Liver (tissue), 3 donors: ENCODE measurements at regions not wholly inside any gene's neighbourhood (a gene's known extent, or its start where the extent isn't known, plus 50 kb on each side); places are given as distances from the start of the nearest gene placed in this dataset.

Source experiments
- CTCF ChIP-seq: fragments of 150-350 bp; IDR thresholded peaks from 2 replicates; pipeline ENCODE4 v1.5.1; 2017; ENCODE audit warnings: improper control_type of control experiment, low read depth, low read length; ENCODE audit not compliant: missing input control
- EGR1 ChIP-seq, 2 donors: IDR thresholded peaks; 2 replicates each; pipeline ENCODE4 v1.6.1; 2016 to 2018; ENCODE audit warnings: antibody characterized with exemption in 2 of 2, low read depth in 2 of 2
- FOXA1 ChIP-seq: IDR thresholded peaks from 2 replicates; pipeline ENCODE4 v1.6.1; 2016; ENCODE audit warnings: antibody characterized with exemption
- GABPA ChIP-seq, 2 donors: IDR thresholded peaks in 1 of 2; conservative IDR thresholded peaks in 1 of 2; 2 replicates each; pipeline ENCODE4 v1.6.1; 2016; ENCODE audit warnings: antibody characterized with exemption in 2 of 2, mild to moderate bottlenecking in 1 of 2, moderate library complexity in 1 of 2
- HNF4A ChIP-seq, 2 donors: conservative IDR thresholded peaks; 2 replicates each; pipeline ENCODE4 v1.6.1; 2016; ENCODE audit warnings: antibody characterized with exemption in 2 of 2, mild to moderate bottlenecking in 2 of 2
- HNF4G ChIP-seq: IDR thresholded peaks from 2 replicates; pipeline ENCODE4 v1.6.1; 2016; ENCODE audit warnings: antibody characterized with exemption
- JUND ChIP-seq, 2 donors: IDR thresholded peaks; 2 replicates each; pipeline ENCODE4 v1.6.1; 2016; ENCODE audit warnings: antibody characterized with exemption in 2 of 2
- RAD21 ChIP-seq, 2 donors: IDR thresholded peaks; 2 replicates each; pipeline ENCODE4 v1.6.1; 2016; ENCODE audit warnings: antibody characterized with exemption in 2 of 2, mild to moderate bottlenecking in 2 of 2
- REST ChIP-seq: IDR thresholded peaks from 2 replicates; pipeline ENCODE4 v1.6.1; 2016; ENCODE audit warnings: antibody characterized with exemption, mild to moderate bottlenecking
- SP1 ChIP-seq: IDR thresholded peaks from 2 replicates; pipeline ENCODE4 v1.6.1; 2018; ENCODE audit warnings: antibody characterized with exemption, mild to moderate bottlenecking
- TAF1 ChIP-seq: conservative IDR thresholded peaks from 2 replicates; pipeline ENCODE4 v1.6.1; 2016; ENCODE audit warnings: antibody characterized with exemption, mild to moderate bottlenecking
- YY1 ChIP-seq: IDR thresholded peaks from 2 replicates; pipeline ENCODE4 v1.6.1; 2016; ENCODE audit warnings: antibody characterized with exemption, mild to moderate bottlenecking
- TF ChIP-seq, protein P1 (sequence below): IDR thresholded peaks from 2 replicates; pipeline ENCODE4 v1.6.1; 2016; ENCODE audit warnings: antibody characterized with exemption
- TF ChIP-seq, protein P2 (sequence below): IDR thresholded peaks from 2 replicates; pipeline ENCODE4 v1.6.1; 2016; ENCODE audit warnings: antibody characterized with exemption
- donor health status: healthy.
- donor health status: healthy.

DNA sequence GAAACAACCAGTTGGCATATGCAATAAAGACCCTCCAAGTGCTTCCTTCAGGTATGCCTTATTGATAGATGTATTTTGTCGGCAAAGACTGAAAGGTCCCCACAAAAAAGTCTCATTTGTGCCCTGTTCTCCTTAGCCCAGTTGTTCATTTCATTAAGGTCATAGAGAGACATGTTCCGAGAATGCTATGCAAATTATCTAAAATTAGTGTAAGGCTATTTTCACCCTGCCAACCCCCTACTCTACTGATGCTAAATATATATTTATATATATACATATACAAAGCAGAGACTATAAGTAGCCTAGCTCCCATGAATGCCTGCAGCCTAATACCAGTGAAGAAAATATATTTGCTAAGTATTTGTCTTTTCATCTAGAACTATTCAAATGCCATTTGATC, 96.7 kb upstream of the ADO start:
- no peak for TF ChIP-seq CTCF
- no peak for TF ChIP-seq TAF1
- TF ChIP-seq REST = no peak
- TF ChIP-seq, protein P1, sequence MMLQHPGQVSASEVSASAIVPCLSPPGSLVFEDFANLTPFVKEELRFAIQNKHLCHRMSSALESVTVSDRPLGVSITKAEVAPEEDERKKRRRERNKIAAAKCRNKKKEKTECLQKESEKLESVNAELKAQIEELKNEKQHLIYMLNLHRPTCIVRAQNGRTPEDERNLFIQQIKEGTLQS = no peak
- TF ChIP-seq EGR1 (IDR thresholded peaks at IDR 0.05; ENCODE audit: low read depth in 2 of 2) = no peak
- no peak for TF ChIP-seq FOXA1
- TF ChIP-seq GABPA (IDR thresholded peaks at IDR 0.05 in 1 of 2, conservative IDR thresholded peaks at IDR 0.05 in 1 of 2) = no peak
- TF ChIP-seq, protein P2, sequence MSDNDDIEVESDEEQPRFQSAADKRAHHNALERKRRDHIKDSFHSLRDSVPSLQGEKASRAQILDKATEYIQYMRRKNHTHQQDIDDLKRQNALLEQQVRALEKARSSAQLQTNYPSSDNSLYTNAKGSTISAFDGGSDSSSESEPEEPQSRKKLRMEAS = no peak
- TF ChIP-seq JUND (IDR thresholded peaks at IDR 0.05) = no peak
- TF ChIP-seq RAD21 (IDR thresholded peaks at IDR 0.05) = no peak
- TF ChIP-seq YY1 = no peak
- no peak for TF ChIP-seq HNF4G
- TF ChIP-seq SP1 = no peak
- no peak for TF ChIP-seq HNF4A (conservative IDR thresholded peaks at IDR 0.05)
